Heart left ventricle (tissue), 13 donors: ENCODE measurements at regions not wholly inside any gene's neighbourhood (a gene's known extent, or its start where the extent isn't known, plus 50 kb on each side); places are given as distances from the start of the nearest gene placed in this dataset.

Experiments
- CTCF ChIP-seq, 12 donors: fragments of 200-600 bp; sonication (generic) in 4 of 12; IDR thresholded peaks; one replicate each; pipeline versions ENCODE4 v1.5.0 to v1.8.0; 2018 to 2022; ENCODE audit warnings: antibody characterized with exemption in 12 of 12, mild to moderate bottlenecking in 5 of 12
- POLR2A ChIP-seq, 2 donors: fragments of 450-650 bp; IDR thresholded peaks; one replicate each; pipeline ENCODE4 v1.6.1; 2017; ENCODE audit warnings: antibody characterized with exemption in 2 of 2, mild to moderate bottlenecking in 2 of 2, moderate library complexity in 2 of 2
- donor health status: ischemic (EF 13 %, LVEDD 7.1; RV severe dilation, severe dysfunction).
- donor health status: DM: no; HTN: yes; CAD: no.
- donor health status: DM: no; HTN: no; CAD: no.
- donor health status: ischemic (EF 25% LVEDD 6.9; RV normal size, moderate dysfunction).
- donor health status: ischemic (EF 25% LVEDD 5.7; RV mildly dilated, moderate dysfunction).
- donor health status: ischemic (EF 35%, LVEDD 5.7; RV mildly dilated, moderate dysfunction).
- donor health status: nonischemic (EF 11% LVEDD 7.7; RV severe dilation, severe dysfunction).
- donor health status: DM: yes; HTN: yes; CAD: no.
- donor health status: PGD.
- donor health status: ischemic (EF 29% LVEDD 5.4; RV normal size, mild dysfunction).
- donor health status: nonischemic (EF 23%, LVEDD 6.1; RV moderate dilation, normal function).

- TF ChIP-seq CTCF (IDR thresholded peaks at IDR 0.05) (no peak), POLR2A (IDR thresholded peaks at IDR 0.05) (no peak)
Measured at GRCh38 chr11:93603225-93604007, 58.1 kb upstream of the CEP295 start.
